B cell (primary cell): ENCODE measurements at regions not wholly inside any gene's neighbourhood (a gene's known extent, or its start where the extent isn't known, plus 50 kb on each side); places are given as distances from the start of the nearest gene placed in this dataset.

Experiments used
- CTCF ChIP-seq: fragments of 200-600 bp; IDR thresholded peaks from one replicate; pipeline ENCODE4 v1.8.0; 2022; ENCODE audit warnings: antibody characterized with exemption, mild to moderate bottlenecking
- EZH2 ChIP-seq: IDR thresholded peaks from 2 replicates; pipeline ENCODE4 v1.6.1; 2012; ENCODE audit warnings: borderline replicate concordance, low read depth, mild to moderate bottlenecking, moderate library complexity, low read length; ENCODE audit not compliant: insufficient read depth, poor library complexity, severe bottlenecking

- TF ChIP-seq CTCF (no peak), EZH2 (no peak)
Measured at GRCh38 chr1:192104128-192104527, 54.1 kb upstream of the RGS18 start.
